GM21367 (cell line): ENCODE measurements at regions not wholly inside any gene's neighbourhood (a gene's known extent, or its start where the extent isn't known, plus 50 kb on each side); places are given as distances from the start of the nearest gene placed in this dataset.

Experiments used
- ATAC-seq: cut with Tn5 transposase; IDR thresholded peaks from one replicate; pipeline ENCODE4 v1.9.1; 2021; ENCODE audit not compliant: unreplicated experiment

DNA sequence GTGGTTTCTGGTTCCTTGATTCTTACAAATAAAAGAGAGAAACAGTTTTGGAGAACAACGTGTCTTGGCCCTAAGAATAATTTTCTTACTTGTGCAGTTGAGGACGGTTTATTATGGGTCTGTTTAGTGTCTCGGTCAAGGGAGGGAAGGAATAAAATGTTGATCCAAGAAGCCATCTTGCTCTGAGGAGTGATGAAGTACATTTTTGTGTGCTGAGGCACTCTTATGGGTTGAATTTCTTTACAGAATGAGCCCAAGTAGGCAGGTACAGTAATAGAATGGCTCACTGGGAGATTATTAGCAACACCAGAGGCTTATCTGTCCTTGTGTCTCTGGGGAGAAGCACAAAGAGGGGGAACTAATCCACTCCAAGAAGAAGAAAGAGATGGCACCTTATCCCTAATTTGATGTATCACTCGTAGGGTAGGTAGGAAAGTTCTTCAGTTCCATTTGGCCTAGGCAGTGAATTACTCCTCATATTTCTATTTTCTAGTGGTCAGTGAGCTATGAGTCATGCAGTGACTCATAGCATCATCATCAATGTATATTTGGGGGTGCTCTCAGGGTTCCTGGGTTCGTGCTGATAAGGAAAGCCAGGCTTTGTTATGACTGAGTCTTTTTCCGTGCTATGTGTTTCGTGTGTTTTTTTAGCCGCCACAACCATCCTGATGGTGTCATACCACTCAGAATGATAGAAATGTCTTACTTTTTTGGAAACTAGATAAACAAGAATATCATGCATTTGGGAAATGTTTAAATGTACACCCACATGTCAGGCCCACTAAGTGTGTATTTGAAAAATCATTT is 250.1 kb upstream of the CTAGE1 start:
- no peak for ATAC-seq

DNA sequence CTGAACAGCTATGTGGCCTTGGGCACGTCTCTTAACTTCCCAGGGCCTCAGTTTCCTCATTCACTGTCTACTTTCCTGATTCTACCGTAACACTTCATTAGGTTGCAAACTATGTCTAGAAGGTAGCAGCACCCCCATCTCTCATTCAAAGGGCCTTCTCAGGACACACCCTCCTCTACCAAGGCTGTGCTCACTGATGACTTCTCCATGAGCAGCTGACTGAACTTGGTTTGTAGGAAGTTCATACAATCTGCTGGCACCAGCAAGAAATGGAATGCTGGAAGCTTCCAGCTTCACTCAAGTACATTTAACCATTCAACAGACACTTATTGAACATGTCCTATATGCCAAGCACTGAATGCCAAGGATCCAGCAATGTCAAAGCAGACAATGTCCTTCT is 250.8 kb upstream of the CTAGE1 start:
- no peak for ATAC-seq

DNA sequence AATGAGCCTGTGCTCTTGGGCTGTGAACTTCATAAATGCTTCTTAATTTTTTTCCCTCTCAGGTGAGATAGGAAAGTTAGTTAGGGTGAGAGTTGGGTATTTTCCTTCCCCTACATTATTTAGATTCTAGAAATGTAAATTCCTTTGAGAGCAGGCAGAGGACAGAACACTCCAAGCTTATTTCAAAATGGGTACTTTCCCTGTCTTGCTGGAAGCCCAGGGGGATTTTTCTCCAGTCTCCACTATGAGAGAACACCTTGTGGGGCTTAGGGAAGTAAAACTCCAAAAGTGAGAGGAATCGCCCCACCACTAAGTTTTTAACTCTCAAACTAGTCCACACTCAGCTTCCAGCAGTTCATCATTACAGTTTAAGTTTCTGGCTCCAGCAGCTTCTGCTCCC is 253.2 kb upstream of the CTAGE1 start:
- ATAC-seq: peak; percentile 39

GRCh38 chr18:22673182-22673862 is 255.6 kb upstream of the CTAGE1 start:
- ATAC-seq: no peak

GRCh38 chr18:22674272-22674671 is 256.6 kb upstream of the CTAGE1 start:
- no peak for ATAC-seq

- no peak for ATAC-seq
These were observed 257.3 kb upstream of the CTAGE1 start for GRCh38 chr18:22675006-22675405.

DNA sequence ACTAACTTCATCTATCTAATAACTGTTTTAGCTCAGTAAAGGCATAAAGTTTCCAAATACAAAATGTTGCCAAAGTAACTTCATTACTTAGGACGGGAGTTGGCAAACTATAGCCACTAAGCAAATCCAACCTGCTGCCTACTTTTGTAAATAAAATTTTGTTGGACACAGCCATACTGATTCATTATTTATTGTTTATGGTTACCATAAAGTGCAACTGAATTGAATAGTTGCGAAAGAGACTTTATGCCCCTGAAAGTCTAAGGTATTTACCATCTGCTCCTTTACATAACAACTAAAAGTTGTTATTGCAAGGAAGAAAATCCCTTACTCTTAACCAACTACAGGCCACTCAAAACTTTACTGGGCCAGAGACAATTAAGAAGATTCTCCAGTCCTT is 256.7 kb upstream of the RBBP8 start:
- ATAC-seq: no peak

GRCh38 chr18:22678486-22678885 is 254.6 kb upstream of the RBBP8 start:
- no peak for ATAC-seq

DNA sequence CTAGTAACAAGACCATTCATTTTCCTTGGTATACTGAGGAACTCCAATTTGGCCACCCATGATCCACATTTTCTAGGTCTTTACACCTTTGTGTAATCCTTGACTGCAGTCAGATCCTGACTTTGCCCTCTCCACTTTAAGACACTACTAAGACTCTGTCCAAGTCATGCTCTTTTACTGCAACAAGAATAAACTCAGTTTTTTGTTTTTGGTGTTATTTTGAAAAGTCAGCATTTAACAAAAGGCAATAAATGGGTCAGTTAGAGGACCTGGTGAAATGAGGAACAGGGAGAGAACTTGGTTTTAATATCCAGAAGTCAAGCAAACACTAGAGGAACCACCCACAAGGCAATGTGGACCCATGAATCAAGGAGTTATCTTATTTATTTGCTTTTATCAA is 252.2 kb upstream of the RBBP8 start:
- no peak for ATAC-seq

DNA sequence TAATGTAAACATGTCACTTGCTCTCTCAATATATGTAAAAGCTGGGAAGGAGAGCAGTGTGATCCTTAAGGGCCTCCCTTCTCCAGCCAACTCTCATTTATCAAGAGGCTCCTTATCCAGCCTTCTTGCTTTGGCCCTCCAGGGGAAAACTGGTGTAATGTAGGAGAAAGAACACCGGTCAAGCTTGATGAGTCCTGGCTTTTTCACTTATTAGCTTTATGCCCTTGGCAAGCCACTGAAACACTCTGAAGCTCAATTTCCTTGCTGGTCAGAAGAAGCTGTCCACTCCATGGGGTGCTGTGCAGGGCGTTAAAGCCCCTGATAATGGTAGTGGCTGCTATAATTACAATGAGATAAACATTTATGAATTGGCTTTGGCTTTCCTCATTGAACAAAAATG is 251.2 kb upstream of the RBBP8 start:
- no peak for ATAC-seq

DNA sequence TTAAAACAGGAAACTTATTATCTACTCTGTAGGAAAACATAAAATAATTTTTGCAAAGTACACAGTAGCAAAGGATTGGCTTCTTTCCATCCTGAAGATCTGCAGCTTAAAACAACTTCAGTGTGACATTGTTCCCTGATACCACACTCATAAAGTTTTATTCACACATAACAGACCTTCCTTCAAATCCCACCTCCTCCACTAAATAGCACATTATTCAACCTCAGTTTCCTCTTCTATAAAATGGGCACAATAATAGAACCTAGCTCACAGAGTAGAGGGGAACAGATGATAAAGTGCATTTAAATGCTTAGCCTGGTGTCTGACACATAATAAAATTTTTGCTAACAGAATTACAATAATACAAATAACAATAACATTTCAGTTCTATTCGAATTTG is 250.4 kb upstream of the RBBP8 start:
- no peak for ATAC-seq

GRCh38 chr18:22683196-22683676 is 249.9 kb upstream of the RBBP8 start:
- ATAC-seq: no peak

DNA sequence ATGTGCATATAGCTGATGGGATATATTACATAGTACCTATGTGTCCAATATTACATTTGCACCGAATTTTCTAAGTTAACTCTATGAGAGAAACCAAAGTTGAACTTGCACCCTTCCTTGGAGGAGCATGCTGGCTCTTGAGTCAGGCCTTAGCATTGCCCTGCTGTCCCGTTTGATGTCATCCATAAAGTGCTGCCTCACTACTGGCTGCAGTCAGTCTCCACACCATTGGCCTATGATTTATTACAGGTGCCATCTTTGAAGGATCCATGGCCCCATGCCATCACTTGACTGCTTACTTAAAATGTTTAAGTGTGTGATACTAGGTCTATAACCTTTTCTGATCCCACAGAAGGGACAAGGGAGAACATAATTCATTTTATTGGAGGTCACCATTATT is 249.3 kb upstream of the RBBP8 start:
- no peak for ATAC-seq

DNA sequence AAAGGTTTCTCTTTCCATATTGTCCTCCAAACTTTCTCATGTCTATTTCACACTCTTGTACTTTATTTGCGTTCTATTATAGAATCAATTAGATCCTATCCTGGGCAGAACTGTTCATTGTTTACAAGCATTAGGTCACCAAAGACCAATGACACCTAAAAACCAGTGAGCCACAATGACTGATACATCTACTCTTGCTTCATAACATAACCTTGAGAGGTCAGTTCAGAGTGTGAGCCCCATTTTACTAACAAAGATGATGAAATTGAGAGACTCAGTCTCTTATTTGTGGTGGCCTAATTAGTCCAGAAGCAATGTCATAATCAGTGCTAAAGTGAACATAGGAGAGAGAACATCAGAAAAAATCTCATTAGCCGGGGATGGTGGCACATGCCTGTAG is 248.9 kb upstream of the RBBP8 start:
- no peak for ATAC-seq

DNA sequence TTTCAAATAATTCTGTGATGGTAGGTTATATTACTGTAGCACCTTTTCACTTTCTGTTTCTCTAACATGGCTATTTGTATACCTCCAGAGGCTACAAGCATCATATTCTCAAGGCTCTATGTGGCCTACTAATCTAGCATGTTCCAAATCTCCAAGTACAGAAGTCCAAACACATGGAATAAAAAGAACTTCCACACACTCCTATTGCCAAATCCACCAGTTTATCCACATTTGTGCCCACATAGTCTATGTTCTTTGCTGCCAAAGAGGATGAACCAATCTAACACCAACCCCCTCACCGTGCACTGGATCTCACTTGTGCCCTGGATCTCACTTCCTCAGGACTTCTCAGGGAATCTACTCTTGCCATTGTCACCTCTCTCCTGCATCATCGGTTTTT is 247.3 kb upstream of the RBBP8 start:
- no peak for ATAC-seq

GRCh38 chr18:22687892-22688680 is 245.0 kb upstream of the RBBP8 start:
- ATAC-seq: no peak

DNA sequence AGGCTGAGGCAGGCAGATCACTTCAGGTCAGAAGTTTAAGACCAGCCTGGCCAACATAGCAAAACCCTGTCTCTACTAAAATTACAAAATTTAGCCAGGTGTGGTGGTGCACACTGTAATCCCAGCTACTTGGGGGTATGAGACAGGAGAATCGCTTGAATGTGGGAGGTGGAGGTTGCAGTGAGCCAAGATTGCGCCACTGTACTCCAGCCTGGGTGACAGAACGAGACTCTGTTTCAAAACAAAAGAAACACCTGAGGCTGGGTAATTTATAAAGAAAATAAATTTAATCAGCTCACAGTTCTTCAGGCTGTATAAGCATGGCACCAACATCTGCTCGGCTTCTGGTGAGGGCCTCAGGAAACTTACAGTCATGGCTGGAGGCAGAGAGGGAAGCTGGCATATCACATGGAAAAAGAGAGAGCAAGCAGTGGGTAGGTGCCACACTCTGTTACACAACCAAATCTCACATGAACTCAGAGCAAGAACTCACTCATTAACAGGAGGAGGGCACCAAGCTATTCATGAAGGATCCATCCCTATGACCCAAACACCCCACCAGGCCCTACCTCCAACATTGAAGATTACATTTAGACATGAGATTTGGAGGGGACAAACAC is 244.1 kb upstream of the RBBP8 start:
- no peak for ATAC-seq

- ATAC-seq: no peak
These were observed 243.4 kb upstream of the RBBP8 start for GRCh38 chr18:22689712-22690111.

GRCh38 chr18:22690556-22690955 is 242.6 kb upstream of the RBBP8 start:
- ATAC-seq: no peak

DNA sequence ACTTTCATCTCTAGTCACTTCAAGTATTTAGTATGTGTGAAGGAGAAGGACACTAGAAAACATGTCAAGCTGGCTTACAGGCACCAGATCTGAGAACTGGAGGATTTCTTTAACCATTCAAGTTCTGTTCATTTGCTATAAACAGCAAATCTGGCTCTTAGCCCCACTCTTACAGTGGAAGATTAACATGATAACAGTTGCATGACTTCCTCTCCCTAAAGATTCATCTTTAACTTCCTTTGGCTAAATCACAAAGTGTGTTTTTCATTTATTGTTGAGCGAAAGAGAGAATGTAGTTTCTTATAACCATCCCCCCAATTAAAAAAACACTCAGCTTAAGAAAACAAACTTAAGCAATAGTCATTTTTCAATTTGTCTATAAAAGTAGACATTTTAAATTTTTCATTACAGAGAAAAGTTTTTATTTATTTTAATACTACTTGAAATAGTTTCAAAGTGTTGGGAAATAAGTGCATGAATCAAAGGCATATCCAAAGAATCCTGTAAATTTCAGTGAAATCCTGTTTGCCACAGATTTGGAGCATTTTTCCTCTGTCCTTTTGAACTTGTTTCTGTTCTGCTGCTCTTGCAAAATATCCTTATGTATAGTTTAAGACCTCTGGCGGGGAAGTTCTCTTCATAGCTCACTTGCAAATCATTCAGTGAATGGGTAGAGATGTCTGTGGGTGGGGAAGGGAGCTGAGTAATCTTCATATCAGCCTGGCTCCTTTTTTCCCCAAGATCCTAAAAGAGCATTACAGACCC is 241.0 kb upstream of the RBBP8 start:
- no peak for ATAC-seq

GRCh38 chr18:22694954-22695353 is 238.2 kb upstream of the RBBP8 start:
- no peak for ATAC-seq
